Superior temporal gyrus (tissue), 1 donor: ENCODE measurements at regions not wholly inside any gene's neighbourhood (a gene's known extent, or its start where the extent isn't known, plus 50 kb on each side); places are given as distances from the start of the nearest gene placed in this dataset.
"Not testable (repeated sequence)": the region's sequence is repeated elsewhere in the genome, so short reads cannot be mapped to it uniquely, and the experiment has no call there.

Source experiments
- DNase-seq: peaks from one replicate; pipeline ENCODE4 v3.0.0-alpha.2; 2016; ENCODE audit errors: extremely low spot score

DNA sequence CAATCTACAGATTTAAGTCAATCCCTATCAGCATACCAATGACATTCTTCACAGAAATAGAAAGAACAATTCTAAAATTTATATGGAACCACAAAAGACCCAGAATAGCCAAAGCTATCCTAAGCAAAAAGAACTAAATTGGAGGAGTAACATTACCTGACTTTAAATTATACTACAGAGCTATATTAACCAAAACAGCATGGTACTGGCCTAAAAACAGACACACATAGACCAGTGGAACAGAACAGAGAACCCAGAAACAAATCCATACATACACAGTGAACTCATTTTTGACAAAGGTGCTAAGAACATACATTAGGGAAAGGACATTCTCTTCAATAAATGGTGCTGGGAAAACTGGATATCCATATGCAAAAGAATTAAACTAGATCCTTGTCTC lies 68.6 kb upstream of the HES1 start:
- DNase-seq: not testable (repeated sequence)

DNA sequence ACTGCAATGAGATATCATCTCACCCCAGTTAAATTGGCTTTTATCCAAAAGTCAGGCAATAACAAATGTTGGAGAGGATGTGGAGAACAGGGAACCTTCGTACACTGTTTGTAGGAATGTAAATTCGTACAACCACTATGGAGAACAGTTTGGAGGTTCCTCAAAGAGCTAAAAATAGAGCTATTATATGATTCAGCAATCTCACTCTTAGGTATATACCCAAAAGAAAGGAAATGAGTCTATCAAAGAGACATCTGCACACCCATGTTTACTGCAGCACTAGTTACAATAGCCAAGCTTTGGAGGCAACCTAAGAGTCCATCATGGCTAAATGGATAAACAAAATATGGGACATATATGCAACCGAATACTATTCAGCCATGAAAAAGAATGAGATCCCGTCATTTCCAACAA lies 68.0 kb upstream of the HES1 start:
- no peak for DNase-seq

DNA sequence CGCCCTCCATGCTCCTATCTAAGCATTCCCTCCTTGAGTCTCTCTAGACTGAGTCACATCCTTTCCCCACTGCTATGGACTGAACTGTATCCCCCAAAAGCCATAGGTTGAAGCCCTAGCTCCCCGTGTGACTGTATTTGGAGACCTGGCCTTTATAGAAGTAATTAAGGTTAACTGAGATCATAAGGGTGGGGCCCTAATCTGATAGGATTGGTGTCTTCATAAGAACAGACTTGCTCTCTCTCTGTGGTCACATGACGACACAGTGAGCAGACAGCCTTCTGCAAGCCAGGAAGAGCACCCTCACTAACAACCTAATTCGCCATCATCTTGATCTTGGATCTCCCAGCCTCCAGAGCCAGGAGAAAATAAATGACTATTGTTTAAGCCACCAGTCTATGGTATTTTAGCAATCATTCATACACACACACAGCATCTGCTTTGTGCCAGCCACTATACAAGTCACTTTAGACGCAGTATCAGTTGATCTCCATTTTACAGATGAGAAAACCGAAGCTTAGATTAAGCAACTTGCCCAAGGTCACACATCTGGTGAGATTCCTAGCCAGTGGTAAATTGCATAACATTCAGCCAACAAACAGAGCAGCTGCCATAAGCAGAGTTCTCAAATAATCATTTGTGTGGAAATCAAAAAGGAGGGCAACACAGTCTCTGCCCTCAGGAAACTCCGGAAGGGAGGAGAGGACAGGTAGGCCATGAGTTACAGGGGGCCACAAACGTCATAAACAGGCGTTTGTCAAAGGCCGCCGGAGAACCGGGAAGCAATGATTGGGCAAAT lies 66.3 kb upstream of the HES1 start:
- DNase-seq: no peak

DNA sequence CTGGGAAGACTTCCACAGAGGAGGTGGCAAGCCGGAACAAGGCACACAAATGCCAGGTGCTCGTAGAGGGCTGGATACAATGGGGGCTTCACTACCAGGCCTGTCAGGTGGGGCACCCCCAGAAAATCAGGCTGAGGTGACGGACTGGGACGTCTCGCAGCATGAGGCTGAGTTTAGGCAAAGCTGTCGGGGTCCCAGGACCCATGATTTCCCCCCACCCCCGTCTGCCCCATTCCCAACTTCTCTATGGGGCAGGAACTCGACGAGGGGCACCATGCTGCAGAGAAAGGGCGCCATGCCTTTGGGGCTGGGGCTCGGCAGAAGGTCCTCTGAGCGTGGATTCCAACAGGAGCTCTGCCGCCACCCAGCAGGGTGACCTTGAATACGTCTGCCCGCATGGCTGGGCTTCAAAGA lies 65.7 kb upstream of the HES1 start:
- DNase-seq: no peak

DNA sequence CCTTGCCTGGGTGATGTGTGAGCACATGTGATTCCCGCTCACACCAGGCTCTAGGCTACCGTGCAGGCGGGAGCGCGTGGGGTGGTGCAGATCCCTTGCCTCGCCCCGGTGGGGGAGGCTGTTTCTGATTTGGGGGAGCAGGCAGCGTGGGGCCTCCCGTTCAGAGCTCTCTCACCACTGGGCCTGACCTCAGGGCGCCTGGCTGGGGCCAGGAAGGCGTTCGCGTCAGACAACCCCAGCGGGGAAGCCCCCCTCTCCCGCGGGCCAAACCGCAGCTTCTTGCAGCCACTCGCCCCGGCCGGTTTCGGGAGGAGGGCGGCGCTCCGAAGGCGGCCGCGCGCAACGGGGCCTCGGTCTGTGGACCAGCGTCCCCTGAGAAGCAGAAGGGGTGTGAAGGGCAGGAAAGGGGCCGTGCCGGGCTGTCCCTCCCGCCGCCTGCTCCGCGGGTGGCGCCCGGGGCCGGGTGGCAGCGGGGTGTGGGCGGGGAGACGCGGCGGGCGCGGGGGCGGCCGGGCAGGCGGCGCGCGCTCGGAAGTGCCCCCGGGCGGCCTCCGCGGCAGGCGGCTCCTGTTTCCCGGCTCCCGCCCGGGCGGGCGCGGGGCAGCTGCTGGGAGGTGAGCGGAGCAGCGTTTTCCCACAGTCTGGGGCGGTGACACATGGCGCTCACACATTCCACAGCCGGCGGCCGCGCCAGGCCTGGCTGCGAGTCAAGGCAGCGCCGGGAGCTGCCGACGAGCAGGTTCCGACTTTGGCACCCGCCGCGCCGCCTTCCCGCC lies 65.1 kb upstream of the HES1 start:
- DNase-seq: no peak

DNA sequence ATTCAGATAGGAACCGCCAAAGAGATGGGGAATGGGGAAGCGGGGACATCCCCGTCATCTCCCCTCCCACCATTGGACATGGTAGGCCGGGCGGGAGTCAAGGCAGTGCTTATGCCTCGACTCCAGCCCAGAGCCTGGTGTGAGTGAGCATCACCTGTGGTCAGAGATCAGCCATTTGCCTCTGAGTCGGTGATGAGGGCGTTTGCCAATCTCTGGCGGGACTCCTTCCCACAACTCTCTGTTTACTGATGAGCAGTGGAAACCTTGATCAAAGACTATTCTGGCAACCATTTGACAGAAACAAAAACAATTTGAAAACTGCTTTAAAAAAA lies 63.9 kb upstream of the HES1 start:
- no peak for DNase-seq

DNA sequence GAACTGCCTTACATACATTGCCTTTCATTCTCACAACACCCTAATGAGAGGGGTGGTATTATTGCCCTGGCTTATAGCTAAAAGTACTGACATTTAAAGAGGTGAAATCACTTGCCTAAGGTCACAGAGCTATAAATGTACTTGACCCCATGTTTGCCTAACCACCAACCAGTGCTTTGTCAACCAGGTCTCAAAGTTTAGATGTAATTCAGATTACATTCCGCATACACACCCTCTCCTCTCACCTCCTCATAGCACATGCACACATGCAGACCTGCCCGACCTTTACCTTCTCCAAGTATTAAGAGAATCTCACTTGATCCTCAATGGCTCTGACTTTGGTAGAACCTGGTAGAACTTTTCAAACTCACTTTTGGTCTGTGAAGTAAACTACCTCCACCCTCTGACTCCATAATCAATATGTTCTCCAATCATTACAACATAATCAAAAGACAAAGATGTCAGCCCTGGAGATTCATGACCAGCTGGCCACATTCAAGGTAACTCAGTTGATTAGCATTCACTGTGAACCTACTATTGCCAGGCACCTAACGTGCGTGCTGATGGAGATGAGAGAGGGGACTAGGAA lies 63.2 kb upstream of the HES1 start:
- DNase-seq: no peak

DNA sequence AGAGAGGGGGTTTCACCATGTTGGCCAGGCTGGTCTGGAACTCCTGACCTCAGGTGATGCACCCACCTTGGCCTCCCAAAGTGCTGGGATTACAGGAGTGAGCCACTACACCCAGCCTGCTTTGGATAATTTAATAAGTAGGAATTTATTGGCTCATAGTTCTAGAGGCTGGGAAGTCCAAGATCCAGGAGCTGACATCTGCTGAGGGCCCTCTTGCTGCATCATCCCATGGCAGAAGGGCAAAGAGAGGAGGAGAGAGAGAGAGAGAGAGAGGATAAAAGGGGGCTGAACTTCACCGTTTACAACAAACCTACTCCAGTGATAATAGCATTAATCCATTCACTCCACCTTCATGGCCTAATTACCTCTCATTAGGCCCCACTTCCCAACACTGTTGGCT lies 62.0 kb upstream of the HES1 start:
- DNase-seq: no peak

DNA sequence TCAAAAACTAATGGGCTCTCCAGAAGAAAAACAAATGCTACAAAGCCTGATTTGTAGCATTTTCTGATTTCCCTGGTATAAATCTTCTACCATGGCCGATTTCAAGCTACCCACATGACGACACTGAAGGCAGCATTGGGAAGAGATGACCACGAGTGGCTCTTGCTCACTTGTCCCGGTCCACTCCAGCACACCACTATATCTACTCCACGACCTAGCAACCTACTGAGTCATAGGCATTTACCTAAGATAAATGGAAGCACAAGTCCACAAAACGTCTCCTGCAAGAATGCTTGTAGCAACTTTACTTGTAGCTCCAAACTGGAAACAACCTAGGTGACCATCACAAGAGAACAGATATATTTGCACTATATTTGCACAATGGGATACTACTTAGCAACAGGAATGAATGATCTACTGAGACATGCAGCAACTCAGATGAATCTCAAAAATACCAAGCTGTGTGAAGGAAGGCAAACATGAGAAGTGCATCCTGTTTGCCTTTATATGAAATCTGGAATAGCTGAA lies 60.8 kb upstream of the HES1 start:
- DNase-seq: no peak

DNA sequence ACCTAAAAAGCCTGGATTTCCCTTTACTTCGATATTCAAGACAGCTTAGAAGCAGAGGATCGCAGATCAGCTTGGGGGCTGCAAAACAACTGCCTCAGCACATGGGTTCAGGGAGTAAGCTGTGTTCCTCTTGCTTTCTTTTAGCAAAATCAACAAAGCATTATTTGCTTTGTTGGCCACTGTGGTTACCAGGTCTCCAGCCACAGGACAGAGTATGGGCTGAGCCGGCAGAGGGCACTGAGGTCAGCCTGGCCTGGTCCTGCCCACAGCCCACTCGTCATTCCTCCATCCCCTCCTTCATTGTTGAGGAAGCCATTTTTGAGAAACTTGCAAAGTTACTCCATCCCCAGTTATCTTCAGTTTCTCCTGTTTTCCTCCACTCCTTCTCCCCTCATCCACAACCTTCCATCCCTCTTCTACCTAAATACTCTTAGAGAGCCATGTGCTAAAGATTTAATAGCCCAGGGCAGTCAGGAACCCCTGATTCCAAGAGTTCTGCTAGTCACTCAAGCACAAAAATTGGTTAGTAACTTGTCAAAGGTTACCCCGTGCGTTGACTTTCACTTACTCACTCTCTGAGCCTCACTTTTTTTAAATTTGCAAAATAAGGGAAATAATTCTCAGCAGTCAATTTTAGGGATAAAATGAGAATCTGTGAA lies 60.0 kb upstream of the HES1 start:
- DNase-seq: no peak

DNA sequence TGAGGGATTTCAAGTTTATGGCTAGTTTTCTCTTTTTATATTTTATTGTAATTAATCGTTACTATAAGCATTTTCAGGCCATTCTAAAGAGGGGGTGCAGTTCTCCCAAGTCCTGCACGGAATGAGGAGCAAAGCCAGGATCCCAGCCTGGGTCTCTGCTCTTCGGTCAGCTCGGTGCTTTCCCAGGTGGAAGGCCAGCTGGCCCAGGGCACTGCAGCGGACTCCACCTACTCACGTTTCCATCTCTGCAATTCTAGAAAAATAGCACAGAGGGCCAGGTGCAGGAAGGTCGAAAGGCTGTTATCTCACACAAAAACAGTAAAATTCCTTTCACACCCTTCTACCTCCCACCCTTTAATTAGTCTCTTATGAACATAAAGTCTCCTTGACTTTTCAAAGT lies 59.5 kb upstream of the HES1 start:
- DNase-seq: no peak

DNA sequence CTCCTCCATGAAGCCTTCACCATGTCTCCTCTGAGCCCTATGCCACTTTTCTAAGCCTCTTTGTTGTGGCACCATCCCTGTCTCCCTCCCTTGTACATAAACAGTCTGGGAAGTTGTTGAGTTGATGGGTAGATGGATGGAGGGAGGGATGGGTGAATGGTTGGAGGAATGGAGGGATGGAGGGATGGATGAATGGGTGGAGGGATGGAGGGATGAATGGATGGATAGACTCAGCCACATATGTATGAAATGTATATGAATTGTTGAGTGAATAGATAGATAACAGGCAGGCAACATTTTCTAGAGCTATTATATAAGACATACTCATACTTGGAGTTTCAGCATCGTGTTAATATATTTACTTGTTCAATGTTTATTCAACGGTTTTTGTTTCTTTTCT lies 58.3 kb upstream of the HES1 start:
- no peak for DNase-seq

DNA sequence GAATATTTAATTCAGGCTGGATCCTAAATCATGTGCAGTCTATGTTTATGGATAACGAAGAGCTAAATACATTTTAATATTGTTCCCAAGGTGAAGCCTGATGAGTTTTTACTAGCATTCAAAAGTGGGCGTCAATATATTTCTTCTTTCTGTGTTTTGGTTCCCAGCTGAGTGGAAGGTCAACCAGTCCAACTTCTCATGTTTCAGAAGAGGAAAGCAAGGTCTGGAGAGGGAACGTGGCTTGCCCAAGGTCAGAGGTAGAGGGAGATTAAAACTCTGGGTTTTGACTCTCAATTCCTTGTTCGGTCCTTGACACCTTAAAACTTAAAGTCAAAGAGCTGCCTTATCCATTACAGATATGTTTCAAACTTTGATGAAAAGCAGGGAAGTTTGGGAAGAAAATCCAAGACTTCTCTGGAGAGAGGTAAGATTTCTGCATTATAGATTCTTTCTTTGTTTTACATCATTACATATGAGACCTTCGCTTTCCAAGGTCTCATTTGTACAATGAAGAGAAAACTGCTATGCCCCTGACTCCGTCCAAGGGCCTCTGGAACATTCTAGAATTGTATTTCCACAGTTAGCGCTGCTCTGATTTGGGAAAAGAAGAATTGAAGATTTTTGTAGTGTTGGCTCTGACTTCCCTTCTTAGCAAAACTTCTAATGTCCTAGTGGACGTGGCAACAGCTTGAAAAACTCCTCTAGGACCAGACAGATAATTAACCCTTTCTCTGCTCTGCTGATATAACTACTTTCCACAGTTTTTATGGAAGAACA lies 57.7 kb upstream of the HES1 start:
- DNase-seq: no peak

DNA sequence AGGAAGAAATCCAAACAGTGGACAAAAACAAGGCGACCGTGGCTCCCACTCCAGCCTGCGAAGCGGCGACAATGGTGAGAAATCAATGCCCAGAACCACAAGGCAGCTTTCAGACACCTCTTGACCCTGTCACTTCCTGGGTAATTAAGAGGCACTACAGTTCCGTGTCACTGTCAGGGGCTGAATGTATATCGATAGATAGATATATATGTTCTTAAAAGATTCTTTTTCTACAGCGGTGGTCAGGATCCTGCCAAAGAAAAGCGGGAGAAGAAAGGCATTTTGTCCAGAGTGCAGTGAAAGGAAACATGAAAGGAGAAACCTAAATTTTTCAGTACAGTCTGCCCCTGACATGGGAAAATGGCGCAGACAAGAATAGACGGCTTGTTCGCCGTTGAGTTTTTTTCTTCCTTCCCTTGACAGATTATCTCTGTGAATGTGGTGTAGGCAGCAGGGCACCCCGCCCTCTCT lies 56.2 kb upstream of the HES1 start:
- no peak for DNase-seq

DNA sequence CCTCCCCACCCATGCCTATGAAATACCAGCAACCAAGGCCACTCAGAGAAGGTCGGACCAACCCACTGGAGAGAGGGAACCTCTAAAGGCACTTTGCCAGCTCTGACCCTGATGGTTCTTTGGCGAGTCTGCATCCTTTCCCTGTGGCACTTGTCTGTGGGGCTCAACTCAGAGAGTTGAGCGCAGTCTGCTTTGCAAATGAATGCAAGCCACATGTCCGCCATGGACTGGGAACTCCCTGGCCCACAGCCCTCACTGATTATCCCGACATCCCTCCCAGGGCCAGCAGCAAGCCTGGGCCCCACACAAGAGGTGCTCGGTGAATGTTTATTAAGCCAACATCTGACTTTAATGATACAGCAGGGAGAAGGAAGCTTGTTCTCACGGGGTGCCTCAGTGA lies 55.5 kb upstream of the HES1 start:
- DNase-seq: no peak

DNA sequence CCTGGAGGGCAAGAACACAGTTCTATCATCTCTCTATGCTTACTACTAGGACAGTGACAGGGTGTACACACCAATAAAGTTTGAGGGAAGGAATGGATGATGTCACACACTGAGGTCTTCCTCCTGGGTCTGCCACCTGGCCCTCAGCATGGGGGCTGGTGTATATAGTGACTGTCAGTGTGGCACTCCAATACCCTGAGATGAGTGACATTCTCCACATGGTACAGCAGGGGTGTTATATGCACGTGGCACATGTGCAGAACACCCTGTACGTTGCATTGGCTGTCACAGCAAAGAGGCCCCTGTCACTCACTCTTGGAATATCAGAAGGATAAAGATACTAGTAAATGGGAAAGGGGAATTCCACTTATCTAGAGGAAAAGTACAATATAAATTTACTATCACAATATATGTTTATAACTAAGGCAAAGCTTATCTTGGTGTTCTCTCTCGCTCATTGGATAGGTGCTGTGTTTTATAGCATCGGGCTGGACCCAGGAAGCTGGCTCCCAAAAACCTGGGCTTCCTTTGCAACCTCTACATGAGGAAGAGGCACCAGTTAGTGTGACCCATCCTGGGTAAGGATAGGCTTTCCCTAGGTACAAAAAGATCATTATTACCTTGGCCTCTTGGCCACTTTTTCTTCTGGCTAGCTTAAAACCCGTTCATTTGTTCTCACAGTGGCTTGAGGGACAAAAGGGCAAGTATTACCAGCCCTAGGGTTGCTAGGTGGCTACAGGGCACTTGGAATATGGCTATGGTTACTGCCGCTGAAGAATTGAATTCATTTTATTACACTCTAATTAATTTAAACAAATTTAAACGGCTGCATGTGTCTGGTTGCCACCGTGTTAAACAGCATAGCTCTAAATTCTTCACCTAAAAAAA lies 54.8 kb upstream of the HES1 start:
- no peak for DNase-seq

DNA sequence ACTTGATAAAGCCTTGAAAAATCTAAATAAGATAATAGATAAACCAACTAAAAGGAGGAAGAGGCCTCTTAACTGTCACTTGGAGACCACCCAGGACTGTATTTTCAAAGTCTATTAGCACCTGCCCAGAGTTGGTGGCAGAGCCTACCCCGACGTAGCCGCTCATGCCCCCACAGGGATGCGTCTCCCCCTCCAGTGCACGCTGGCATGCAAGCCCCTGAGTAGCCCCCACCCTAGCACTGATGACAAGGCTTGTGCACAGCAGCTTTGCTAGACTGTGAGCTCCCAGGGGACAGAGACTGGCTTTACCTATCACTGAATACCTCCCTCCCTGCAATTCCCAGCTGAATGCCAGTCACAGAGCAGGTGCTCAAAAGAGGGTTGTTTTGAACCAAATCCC lies 54.1 kb upstream of the HES1 start:
- DNase-seq: no peak

DNA sequence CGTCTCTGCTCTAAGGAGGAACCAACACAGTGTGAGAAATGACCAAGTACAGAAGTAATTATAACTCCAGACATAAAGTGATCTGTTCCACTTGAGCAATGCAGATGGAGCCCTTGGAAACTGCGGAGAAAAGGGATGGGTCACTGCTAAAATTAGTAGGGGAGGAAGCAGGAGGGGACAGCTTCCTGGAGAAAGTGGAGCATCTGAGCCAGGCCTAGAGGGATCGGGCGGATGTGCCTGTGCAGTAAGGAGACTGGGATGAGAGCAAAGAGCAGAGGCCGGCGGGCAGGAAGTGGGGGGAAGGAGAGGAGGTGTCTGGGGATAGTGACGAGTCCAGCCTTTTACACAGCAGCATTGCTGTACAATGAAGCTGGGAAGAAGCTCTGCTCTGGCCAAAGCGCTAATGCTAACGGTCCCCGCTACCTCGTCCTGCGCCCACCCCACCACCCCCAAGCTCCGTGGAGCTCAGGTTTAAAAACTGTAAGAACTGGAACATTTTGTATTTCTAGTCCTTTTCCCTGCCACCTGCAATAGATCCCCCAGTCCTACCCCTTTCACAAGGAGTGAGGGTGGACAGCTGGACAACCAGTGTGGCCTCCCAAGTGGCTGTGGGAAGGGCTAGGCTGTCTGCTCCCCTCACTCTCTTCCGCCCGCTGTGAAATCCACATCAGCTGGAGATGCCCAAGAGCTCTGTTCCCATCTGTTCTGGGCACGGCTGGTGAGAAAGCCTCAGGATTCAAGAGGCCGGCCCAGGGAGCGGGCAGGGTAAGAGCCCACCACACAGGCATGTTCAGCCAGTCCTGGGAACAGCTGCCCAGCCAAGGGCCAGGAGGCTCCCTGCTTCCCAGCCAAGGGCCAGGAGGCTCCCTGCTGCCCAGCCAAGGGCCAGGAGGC lies 53.0 kb upstream of the HES1 start:
- DNase-seq: no peak

DNA sequence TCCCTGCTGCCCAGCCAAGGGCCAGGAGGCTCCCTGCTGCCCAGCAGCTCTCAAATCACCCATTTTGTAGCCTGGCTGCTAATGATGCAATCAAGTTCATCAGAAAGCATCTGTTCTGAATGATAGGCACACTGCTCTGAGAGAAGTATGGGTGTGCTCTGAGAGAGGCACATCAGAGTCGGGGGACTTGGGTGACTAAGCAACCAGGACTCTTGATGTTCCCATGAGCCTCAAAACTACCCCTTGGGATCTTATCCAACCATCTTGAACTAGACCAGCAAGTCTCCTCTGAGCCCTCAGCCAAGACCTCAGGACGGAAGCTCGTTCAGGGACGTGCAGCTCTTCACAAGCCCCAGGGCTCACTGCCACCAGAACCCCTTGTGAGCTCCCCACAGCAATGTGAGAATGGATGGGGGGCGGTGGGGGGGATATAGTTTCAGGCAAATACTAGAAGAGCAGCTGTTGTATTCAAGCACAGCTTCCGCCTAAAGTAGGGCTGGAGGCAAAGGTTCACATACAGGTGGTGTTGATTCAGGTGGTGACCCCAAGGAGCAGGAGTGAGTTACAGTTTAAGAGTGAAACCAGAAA lies 52.2 kb upstream of the HES1 start:
- DNase-seq: no peak
